Transverse colon (tissue), 3 donors: ENCODE measurements at regions not wholly inside any gene's neighbourhood (a gene's known extent, or its start where the extent isn't known, plus 50 kb on each side); places are given as distances from the start of the nearest gene placed in this dataset.

Experiments used
- CTCF ChIP-seq, 5 experiments: fragments of 200-600 bp in 3 of 5; fragments of 450-650 bp in 2 of 5; sonication (generic) in 3 of 5; IDR thresholded peaks; 1 replicate in 2 of 5; 2 replicates in 3 of 5; pipeline ENCODE4 v1.5.1; 2016 to 2017; ENCODE audit warnings: antibody characterized with exemption in 5 of 5, inconsistent platforms in 3 of 5, mild to moderate bottlenecking in 2 of 5, moderate library complexity in 1 of 5
- POLR2A ChIP-seq: fragments of 450-650 bp; IDR thresholded peaks from one replicate; pipeline ENCODE4 v1.6.1; 2016; ENCODE audit warnings: antibody characterized with exemption, mild to moderate bottlenecking, moderate library complexity

- TF ChIP-seq POLR2A (no peak), CTCF (IDR thresholded peaks at IDR 0.05) (no peak)
Measured at GRCh38 chr2:72051204-72051603, 96.5 kb downstream of the CYP26B1 start.
